K562 (cell line): ENCODE measurements at regions not wholly inside any gene's neighbourhood (a gene's known extent, or its start where the extent isn't known, plus 50 kb on each side); places are given as distances from the start of the nearest gene placed in this dataset.

Experiments used
- ATAC-seq: fragments of 200-7000 bp; cut with Tn5 transposase; 3 replicates; pipeline ENCODE4 v1.9.1; 2020; ENCODE audit warnings: moderate library complexity
- BruUV-seq: library from RNA; stranded (reverse); fragments of 400-500 nt; replicated peaks from 2 replicates; lab custom pipeline; 2021; lab: Mats Ljungman, UMichigan
- CTCF ChIA-PET: fragments of 300-600 bp; formaldehyde crosslinking; extraction: SDS; loops from one replicate; lab custom pipeline; 2021; ENCODE audit warnings: low intra/inter-chr PET ratio; lab: Yijun Ruan, JAX
- POLR2A ChIA-PET: fragments of 300-600, 350-650 bp; sonication (Branson Sonifier 250); formaldehyde crosslinking; extraction: SDS; loops from one replicate; lab custom pipeline; 2021; ENCODE audit warnings: antibody characterized with exemption, inconsistent platforms; lab: Yijun Ruan, JAX
- DNase-seq, 4 experiments: peaks; one replicate each; pipeline versions ENCODE4 v3.0.0 to v3.0.0-alpha.2; 2011 to 2018; ENCODE audit warnings: low spot score in 3 of 4, mixed read lengths in 3 of 4; ENCODE audit errors: extremely low read depth in 1 of 4
- FAIRE-seq: peaks from 2 replicates; lab custom pipeline; 2011; peaks lifted over from hg19 to GRCh38; lab: Jason Lieb, UNC
- H2AFZ ChIP-seq: 2 replicates; pipeline ENCODE4 v1.6.0; 2011; ENCODE audit warnings: low read depth, low read length, control low read depth, inconsistent platforms
- H3K27ac ChIP-seq: fragments of 200-600 bp; 3 replicates; pipeline ENCODE4 v1.8.0; 2011; ENCODE audit warnings: low read depth, mild to moderate bottlenecking, control low read depth, inconsistent platforms, low read length, moderate library complexity, mixed read lengths; ENCODE audit errors: extremely low read depth
- H3K27me3 ChIP-seq, 2 experiments: fragments of 300-600 bp in 1 of 2; 2 replicates in 1 of 2; 3 replicates in 1 of 2; pipeline versions ENCODE4 v1.6.0 to v1.8.0; 2011; ENCODE audit warnings: inconsistent platforms in 2 of 2, low read length in 2 of 2, mild to moderate bottlenecking in 1 of 2, mixed read lengths in 1 of 2, moderate library complexity in 1 of 2; ENCODE audit not compliant: control insufficient read depth in 2 of 2, insufficient read depth in 2 of 2
- H3K36me3 ChIP-seq: fragments of 300-600 bp; 3 replicates; pipeline ENCODE4 v1.8.0; 2011; ENCODE audit warnings: mild to moderate bottlenecking, low read length, inconsistent platforms; ENCODE audit not compliant: control insufficient read depth, insufficient read depth
- H3K4me1 ChIP-seq, 2 experiments: fragments of 200-600 bp in 1 of 2; replicated peaks in 1 of 2; 2 replicates in 1 of 2; 3 replicates in 1 of 2; pipeline versions ENCODE4 v1.5.1 to v1.8.0; 2011; ENCODE audit warnings: inconsistent platforms in 2 of 2, low read length in 2 of 2, mild to moderate bottlenecking in 1 of 2, mixed read lengths in 1 of 2, moderate library complexity in 1 of 2; ENCODE audit not compliant: control insufficient read depth in 2 of 2, insufficient read depth in 2 of 2
- H3K4me2 ChIP-seq: 2 replicates; pipeline ENCODE4 v1.6.1; 2011; ENCODE audit warnings: low read length, control low read depth, inconsistent platforms, mixed read lengths; ENCODE audit not compliant: insufficient read depth
- H3K4me3 ChIP-seq: fragments of 200-600 bp; sonication (generic), shearing (Covaris generic); 2 replicates; pipeline ENCODE4 v1.5.1; 2016; ENCODE audit warnings: control low read depth, inconsistent platforms
- H3K79me2 ChIP-seq: fragments of 200-600 bp; 3 replicates; pipeline ENCODE4 v1.8.0; 2011; ENCODE audit warnings: low read length, inconsistent platforms; ENCODE audit not compliant: control insufficient read depth, insufficient read depth
- H3K9ac ChIP-seq, 2 experiments: 2 replicates each; pipeline versions ENCODE4 v1.6.0 to v1.6.1; 2011; ENCODE audit warnings: low read depth in 2 of 2, low read length in 2 of 2, control low read depth in 1 of 2, inconsistent platforms in 1 of 2, mild to moderate bottlenecking in 1 of 2, mixed read lengths in 1 of 2; ENCODE audit not compliant: insufficient read depth in 1 of 2
- H3K9me1 ChIP-seq: one replicate; pipeline ENCODE4 v1.6.0; 2011; ENCODE audit warnings: inconsistent platforms, mild to moderate bottlenecking, low read length, moderate library complexity; ENCODE audit not compliant: control insufficient read depth, insufficient read depth
- H3K9me3 ChIP-seq: replicated peaks from 2 replicates; pipeline ENCODE4 v1.5.1; 2011; ENCODE audit warnings: low read depth, low read length, inconsistent platforms; ENCODE audit not compliant: control insufficient read depth, insufficient read depth
- H4K20me1 ChIP-seq: replicated peaks from 2 replicates; pipeline ENCODE4 v1.6.1; 2011; ENCODE audit warnings: low read length, inconsistent platforms, mixed read lengths; ENCODE audit not compliant: control insufficient read depth, insufficient read depth
- BDP1 ChIP-seq: IDR thresholded peaks from 3 replicates; pipeline ENCODE4 v1.6.1; 2011; ENCODE audit not compliant: insufficient read length, insufficient read depth
- ELF4 ChIP-seq: fragments of 450-650 bp; formaldehyde crosslinking; IDR thresholded peaks from 2 replicates; pipeline ENCODE4 v1.4.0; 2022; ENCODE audit warnings: missing genetic modification characterization
- HDAC8 ChIP-seq: fragments of 450-650 bp; IDR thresholded peaks from 2 replicates; pipeline ENCODE4 v1.6.1; 2016; ENCODE audit warnings: mild to moderate bottlenecking, missing genetic modification characterization, moderate library complexity, missing compliant biosample characterization
- KDM4B ChIP-seq, 2 experiments: fragments of 450-650 bp in 1 of 2; sonication (generic) in 1 of 2; IDR thresholded peaks; 2 replicates each; pipeline ENCODE4 v1.6.1; 2016 to 2017; ENCODE audit warnings: borderline replicate concordance in 2 of 2, antibody characterized with exemption in 1 of 2, low read depth in 1 of 2, mild to moderate bottlenecking in 1 of 2
- LCOR ChIP-seq: sonication (generic); formaldehyde crosslinking; IDR thresholded peaks from 2 replicates; pipeline ENCODE4 v1.8.0; 2022; ENCODE audit warnings: mild to moderate bottlenecking, missing genetic modification reagents
- NKRF ChIP-seq: fragments of 450-650 bp; IDR thresholded peaks from 2 replicates; pipeline ENCODE4 v1.6.1; 2016; ENCODE audit warnings: borderline replicate concordance
- PHF20 ChIP-seq: fragments of 450-650 bp; IDR thresholded peaks from 2 replicates; pipeline ENCODE4 v1.6.1; 2018; ENCODE audit not compliant: partially characterized antibody
- RBFOX2 ChIP-seq: fragments of 200-400 bp; formaldehyde crosslinking; IDR thresholded peaks from 2 replicates; pipeline ENCODE4 v1.6.1; 2017; ENCODE audit warnings: low read depth, mild to moderate bottlenecking, low read length, moderate library complexity
- RFX1 ChIP-seq: fragments of 450-650 bp; IDR thresholded peaks from 2 replicates; pipeline ENCODE4 v1.6.1; 2016; ENCODE audit warnings: mild to moderate bottlenecking, moderate library complexity
- SIRT6 ChIP-seq: IDR thresholded peaks from one replicate; pipeline ENCODE4 v1.6.1; 2012; ENCODE audit warnings: low read depth, mild to moderate bottlenecking, control low read depth, inconsistent platforms, low read length, moderate library complexity
- THRB ChIP-seq: fragments of 450-650 bp; formaldehyde crosslinking; conservative IDR thresholded peaks from 2 replicates; pipeline ENCODE4 v1.4.0; 2022; ENCODE audit warnings: mild to moderate bottlenecking, missing genetic modification characterization
- TOE1 ChIP-seq, 2 experiments: fragments of 450-650 bp in 1 of 2; sonication (generic) in 1 of 2; formaldehyde crosslinking in 1 of 2; IDR thresholded peaks; 2 replicates each; pipeline versions ENCODE4 v1.7.1 to v1.8.0; 2016 to 2022; ENCODE audit warnings: borderline replicate concordance in 2 of 2, mild to moderate bottlenecking in 2 of 2, antibody characterized with exemption in 1 of 2, inconsistent platforms in 1 of 2, low read depth in 1 of 2, missing genetic modification reagents in 1 of 2, moderate library complexity in 1 of 2
- VEZF1 ChIP-seq: fragments of 200-800 bp; sonication (Bioruptor generic); IDR thresholded peaks from 2 replicates; pipeline ENCODE4 v1.6.1; 2017; ENCODE audit warnings: missing genetic modification characterization, missing compliant biosample characterization
- XRCC4 ChIP-seq: IDR thresholded peaks from one replicate; pipeline ENCODE4 v1.6.1; 2011; ENCODE audit not compliant: insufficient read depth, insufficient read length; ENCODE audit errors: extremely low read depth
- ZNF282 ChIP-seq: sonication (generic); formaldehyde crosslinking; IDR thresholded peaks from 2 replicates; pipeline ENCODE4 v1.8.1; 2023; ENCODE audit warnings: missing genetic modification reagents
- ZNF408 ChIP-seq: fragments of 250-450 bp; sonication (Bioruptor Pico); IDR thresholded peaks from 2 replicates; pipeline ENCODE4 v1.4.0; 2020; ENCODE audit warnings: low read depth, mild to moderate bottlenecking, moderate library complexity
- WGBS: fragments of 100-300 bp; shearing (Covaris generic); methylation state at CpG from one replicate; pipeline ENCODE4 v1.1.6; 2016; ENCODE audit warnings: low coverage, mixed read lengths; ENCODE audit not compliant: insufficient coverage; ENCODE audit errors: missing lambda C conversion rate; 5-methylcytosine and 5-hydroxymethylcytosine counted together
- in situ Hi-C: fragments of 300-500 bp; cut with MboI; formaldehyde crosslinking; loops from 4 replicates; pipeline ENCODE4 v1.15.0; 2018; ENCODE audit warnings: inconsistent platforms, mixed read lengths
- intact Hi-C: fragments of 100-400 bp; cut with micrococcal nuclease; formaldehyde crosslinking; loops from 2 replicates; pipeline ENCODE4 v1.14.2; 2022

GRCh38 chr3:168579010-168579409 is 483.3 kb upstream of the GOLIM4 start (continued):
- no peak for TF ChIP-seq NKRF
- TF ChIP-seq PHF20 = no peak

GRCh38 chr3:168575750-168576149 is 480.0 kb upstream of the GOLIM4 start:
- Histone ChIP-seq H3K27ac (no peak overlapping the region), H3K36me3 (no peaks in the 10 kb centered on the region), H4K20me1 (no peaks in the 10 kb centered on the region), H2AFZ (no peak overlapping the region), H3K9me1 (no peaks in the 10 kb centered on the region), H3K4me3 (no peak overlapping the region), H3K4me2 (no peak overlapping the region), H3K27me3 (no peaks in the 10 kb centered on the region), H3K4me1 (no peaks in the 10 kb centered on the region), H3K9me3 (no peaks in the 10 kb centered on the region), H3K79me2 (no peaks in the 10 kb centered on the region), H3K9ac (no peak overlapping the region)
- intact Hi-C loops = no loop called here
- no TSS peak for BruUV-seq
- FAIRE-seq (no peak), ATAC-seq (no peak), DNase-seq (no peak)
- TF ChIP-seq ELF4 (no peak), KDM4B (IDR thresholded peaks at IDR 0.05; ENCODE audit: borderline replicate concordance in 2 of 2, low read depth in 1 of 2) (no peak), XRCC4 (no peak), ZNF282 (CRISPR knock-in tag) (no peak), RFX1 (no peak), LCOR (no peak), ZNF408 (CRISPR knock-in tag) (no peak), BDP1 (no peak), THRB (no peak), RBFOX2 (no peak), SIRT6 (no peak), HDAC8 (tag) (no peak), TOE1 (IDR thresholded peaks at IDR 0.05; ENCODE audit: borderline replicate concordance) (no peak), TOE1 (CRISPR knock-in tag; IDR thresholded peaks at IDR 0.05; ENCODE audit: borderline replicate concordance, low read depth) (no peak), VEZF1 (CRISPR knock-in tag) (no peak)
- ChIA-PET CTCF (no interaction called here), POLR2A (no interaction called here)
- in situ Hi-C loops = no loop called here
- 0% methylated on average over 2 of the region's 2 CpGs for WGBS
